T-helper 2 cell treated with Interferon-gamma antibody and Interleukin-4, amounts not matched to agents 5 μg/mL and 100 μg/mL, for 36 hours (primary cell): ENCODE measurements at regions not wholly inside any gene's neighbourhood (a gene's known extent, or its start where the extent isn't known, plus 50 kb on each side); places are given as distances from the start of the nearest gene placed in this dataset.

ENCODE experiments used
- DNase-seq: peaks from one replicate; pipeline ENCODE4 v3.0.0; 2021; ENCODE audit warnings: low spot score
- H3K27ac Mint-ChIP-seq: one replicate; pipeline ENCODE4 v1.8.0; 2021; ENCODE audit warnings: mild to moderate bottlenecking, mixed read lengths
- H3K27me3 Mint-ChIP-seq: one replicate; pipeline ENCODE4 v1.8.0; 2021; ENCODE audit warnings: low read depth, mixed read lengths
- H3K36me3 Mint-ChIP-seq: one replicate; pipeline ENCODE4 v1.8.0; 2021; ENCODE audit warnings: low read depth, mixed read lengths
- H3K4me1 Mint-ChIP-seq: one replicate; pipeline ENCODE4 v1.8.0; 2021; ENCODE audit warnings: low read depth, mixed read lengths
- H3K4me3 Mint-ChIP-seq: one replicate; pipeline ENCODE4 v1.8.0; 2022; ENCODE audit warnings: mild to moderate bottlenecking, moderate library complexity, mixed read lengths
- H3K9me3 Mint-ChIP-seq: one replicate; pipeline ENCODE4 v1.8.0; 2021; ENCODE audit warnings: mixed read lengths

DNA sequence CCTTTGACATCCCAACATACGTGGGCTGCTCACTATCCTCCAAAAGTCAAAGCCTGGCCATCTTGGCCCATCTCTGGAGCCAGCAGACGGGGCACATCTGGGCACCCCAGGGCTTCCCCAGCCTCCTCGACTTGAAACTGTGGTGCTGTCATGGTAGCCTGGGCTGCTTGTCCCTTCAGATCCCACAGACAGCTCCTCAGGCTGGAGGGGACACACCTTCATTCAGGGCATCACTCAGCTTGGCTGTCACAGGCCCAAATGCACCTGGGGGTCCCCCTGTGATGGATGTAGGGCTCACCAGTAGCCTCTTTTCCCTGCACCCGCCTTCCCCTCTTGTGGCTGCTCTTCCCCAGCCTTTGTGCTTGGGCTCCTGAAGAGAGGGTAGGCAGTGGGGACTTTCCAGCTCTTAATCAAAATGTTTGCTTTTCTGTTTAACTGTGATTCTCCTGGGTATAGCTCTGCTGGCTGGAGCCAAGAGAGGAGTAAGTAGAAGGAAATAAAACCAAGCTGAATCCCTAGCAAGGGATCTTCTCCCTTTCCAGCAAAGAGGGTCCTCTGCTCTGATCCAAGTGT, 92.3 kb downstream of the GYPC start:
- no peaks in the 10 kb centered on the region for H3K9me3 Mint-ChIP-seq
- H3K4me1 Mint-ChIP-seq, result no peaks in the 10 kb centered on the region
- peaks cover 2% of the 10 kb centered on the region for H3K27me3 Mint-ChIP-seq
- H3K4me3 Mint-ChIP-seq, result no peak overlapping the region
- H3K27ac Mint-ChIP-seq, result no peak overlapping the region
- no peak for DNase-seq
- H3K36me3 Mint-ChIP-seq, result no peaks in the 10 kb centered on the region

DNA sequence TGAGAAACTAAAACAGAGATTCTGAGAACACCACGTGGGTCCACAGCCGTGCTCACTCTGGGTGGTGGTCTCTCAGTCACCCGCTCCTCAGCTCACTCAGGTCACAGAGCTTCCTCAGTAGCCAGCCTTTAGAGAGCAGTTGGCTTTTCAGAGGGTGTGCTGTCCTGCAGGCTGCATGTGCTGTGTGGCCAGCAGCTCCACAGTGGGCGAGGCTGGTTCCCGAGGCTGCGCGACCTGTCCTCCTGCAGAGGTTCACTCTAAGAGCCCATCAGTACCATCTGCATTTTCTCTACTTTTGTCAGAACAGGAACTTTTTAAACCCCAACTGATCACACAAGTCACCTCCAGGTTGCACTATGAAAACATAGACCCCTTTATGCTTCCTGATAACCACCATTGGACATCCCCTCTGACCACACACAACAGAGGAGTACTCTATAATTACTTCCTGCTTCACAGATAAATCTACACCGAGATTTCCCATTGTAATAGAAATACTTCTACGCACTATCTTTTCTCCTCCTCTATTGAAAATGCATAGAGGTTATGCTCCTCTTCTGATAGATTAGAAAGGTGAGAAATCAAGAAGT, 93.1 kb downstream of the GYPC start:
- Mint-ChIP-seq H3K9me3 (no peaks in the 10 kb centered on the region), H3K27ac (no peak overlapping the region), H3K36me3 (no peaks in the 10 kb centered on the region), H3K27me3 (peaks cover 2% of the 10 kb centered on the region), H3K4me3 (no peak overlapping the region), H3K4me1 (no peaks in the 10 kb centered on the region)
- DNase-seq, result no peak

DNA sequence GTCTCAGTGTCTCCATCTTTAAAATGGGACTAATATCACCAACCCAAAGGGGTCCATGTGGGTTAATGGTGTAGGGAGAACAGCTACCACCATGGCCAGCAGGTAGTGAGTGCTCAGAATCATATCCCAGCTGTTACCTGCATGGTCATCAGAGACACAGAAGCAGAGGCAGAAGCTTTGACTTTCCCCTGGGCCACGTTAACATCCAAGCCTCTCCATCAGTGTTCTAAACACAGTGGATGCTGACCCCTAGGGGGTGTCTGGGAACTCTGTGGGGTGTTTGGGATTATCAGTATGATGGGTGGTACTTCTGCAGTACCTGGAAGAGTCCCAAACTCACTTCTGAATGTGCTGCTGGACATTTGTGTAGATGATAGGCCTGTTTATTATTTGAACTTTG, 93.6 kb downstream of the GYPC start:
- no peak overlapping the region for H3K27ac Mint-ChIP-seq

DNA sequence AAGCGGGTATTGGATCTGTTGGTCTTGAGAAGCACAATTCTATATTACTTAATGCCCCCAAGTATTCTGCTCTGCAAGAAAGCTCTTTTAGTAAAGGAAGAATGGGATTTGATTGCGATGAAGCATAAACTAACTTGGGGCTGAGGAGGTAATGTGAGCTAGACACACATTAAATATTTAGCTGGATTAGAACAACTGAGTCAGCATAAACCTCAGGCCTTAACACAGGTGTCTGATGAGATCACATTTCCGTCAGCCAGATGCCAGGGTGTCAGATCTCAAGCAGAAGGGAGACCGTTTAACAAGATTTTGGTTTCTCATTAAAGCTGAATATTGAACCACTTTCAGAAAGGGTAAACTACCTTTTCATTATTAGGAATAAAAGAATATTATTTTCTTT, 94.5 kb downstream of the GYPC start:
- Mint-ChIP-seq H3K36me3 (no peaks in the 10 kb centered on the region), H3K4me3 (no peak overlapping the region), H3K27ac (no peak overlapping the region), H3K27me3 (peaks cover 2% of the 10 kb centered on the region), H3K9me3 (no peaks in the 10 kb centered on the region), H3K4me1 (peaks cover 3% of the 10 kb centered on the region)
- no peak for DNase-seq

More for the DNA sequence above, 93.6 kb downstream of the GYPC start:
- no peak for DNase-seq
- H3K9me3 Mint-ChIP-seq, result no peaks in the 10 kb centered on the region
- no peaks in the 10 kb centered on the region for H3K36me3 Mint-ChIP-seq
- H3K4me1 Mint-ChIP-seq, result peaks cover 2% of the 10 kb centered on the region
- H3K27me3 Mint-ChIP-seq, result peaks cover 2% of the 10 kb centered on the region
- no peak overlapping the region for H3K4me3 Mint-ChIP-seq

DNA sequence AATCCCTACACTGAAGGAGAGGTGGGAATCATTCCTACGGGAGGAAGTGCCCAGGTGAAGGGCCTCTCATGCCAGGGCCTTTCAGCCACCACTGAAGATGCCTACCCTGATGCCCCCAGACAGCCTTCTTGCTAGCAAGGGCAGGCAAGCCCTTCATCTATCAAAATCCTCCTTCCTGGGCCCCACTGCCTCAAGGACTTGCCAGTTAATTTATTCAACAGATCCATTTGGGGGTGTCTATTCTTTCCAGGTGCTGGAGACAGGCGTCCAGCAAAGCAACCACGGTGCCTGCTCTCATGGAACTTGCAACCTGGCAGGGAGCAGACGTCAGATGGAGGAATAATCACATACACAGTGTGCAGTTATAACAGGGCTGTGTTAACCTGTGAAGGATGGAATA, 95.5 kb downstream of the GYPC start:
- DNase-seq, result no peak
- no peaks in the 10 kb centered on the region for H3K9me3 Mint-ChIP-seq
- H3K4me3 Mint-ChIP-seq, result no peak overlapping the region
- no peak overlapping the region for H3K27ac Mint-ChIP-seq
- peaks cover 3% of the 10 kb centered on the region for H3K36me3 Mint-ChIP-seq
- H3K27me3 Mint-ChIP-seq, result peaks cover 8% of the 10 kb centered on the region
- H3K4me1 Mint-ChIP-seq, result peaks cover 3% of the 10 kb centered on the region

DNA sequence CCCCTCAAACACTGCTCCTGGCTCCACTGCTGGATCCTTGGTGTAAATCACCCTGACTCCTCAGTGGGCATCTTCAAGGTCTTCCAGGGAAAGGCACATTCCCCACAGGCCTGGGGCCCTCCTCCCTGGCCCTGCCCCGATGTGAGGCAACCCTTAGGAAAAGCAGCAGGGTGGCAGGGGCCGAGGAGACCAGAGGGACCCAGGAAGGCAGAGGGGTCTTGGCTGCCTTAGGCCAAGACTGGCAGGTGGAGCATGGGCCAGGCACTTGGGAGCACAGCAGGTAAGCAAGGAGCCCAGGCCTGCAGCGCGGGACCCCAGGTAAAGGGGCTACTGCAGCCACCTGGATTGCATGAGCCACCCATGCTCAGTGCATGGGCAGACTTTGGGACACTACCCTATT, 96.9 kb downstream of the GYPC start:
- H3K27ac Mint-ChIP-seq, result no peak overlapping the region
- no peak for DNase-seq
- peaks cover 18% of the 10 kb centered on the region for H3K27me3 Mint-ChIP-seq
- H3K4me1 Mint-ChIP-seq, result peaks cover 3% of the 10 kb centered on the region
- H3K36me3 Mint-ChIP-seq, result peaks cover 3% of the 10 kb centered on the region
- H3K4me3 Mint-ChIP-seq, result no peak overlapping the region
- H3K9me3 Mint-ChIP-seq, result no peaks in the 10 kb centered on the region

DNA sequence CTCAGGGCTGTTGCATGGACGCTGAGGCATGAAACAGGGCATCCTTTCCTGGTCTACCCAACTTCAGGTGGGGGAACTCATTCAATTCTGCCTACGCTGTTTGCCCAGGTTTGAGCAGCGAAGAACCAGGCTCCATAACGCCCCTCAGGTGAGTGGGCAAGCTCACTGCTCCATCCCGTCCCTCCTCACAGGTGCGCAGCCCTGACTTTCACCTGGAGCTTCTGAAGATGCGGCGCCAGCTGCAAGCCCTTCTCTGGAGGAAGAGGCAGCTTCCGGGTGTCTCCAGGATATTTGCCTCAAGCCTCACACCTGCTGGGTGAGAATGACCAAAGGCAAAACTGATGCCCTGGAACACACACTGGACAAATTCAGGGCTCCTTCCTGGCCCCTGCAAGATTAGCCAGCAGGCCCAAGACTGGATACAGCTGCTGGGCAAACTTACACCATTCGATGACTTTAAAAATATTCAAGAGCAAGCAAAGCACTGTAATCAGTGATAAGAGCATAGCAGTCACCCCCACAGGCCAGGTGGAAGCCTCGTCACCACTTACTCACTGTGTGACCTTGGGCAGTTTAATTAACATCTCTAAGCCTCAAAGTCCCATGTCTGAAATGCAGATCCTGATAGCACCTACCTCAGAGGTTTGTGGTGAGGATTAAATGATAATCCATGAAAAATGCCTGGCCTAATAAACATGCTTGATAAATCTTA, 97.7 kb downstream of the GYPC start:
- Mint-ChIP-seq H3K4me3 (no peak overlapping the region), H3K4me1 (peaks cover 3% of the 10 kb centered on the region), H3K27ac (no peak overlapping the region), H3K27me3 (peaks cover 21% of the 10 kb centered on the region), H3K36me3 (peaks cover 3% of the 10 kb centered on the region), H3K9me3 (no peaks in the 10 kb centered on the region)
- DNase-seq, result no peak

DNA sequence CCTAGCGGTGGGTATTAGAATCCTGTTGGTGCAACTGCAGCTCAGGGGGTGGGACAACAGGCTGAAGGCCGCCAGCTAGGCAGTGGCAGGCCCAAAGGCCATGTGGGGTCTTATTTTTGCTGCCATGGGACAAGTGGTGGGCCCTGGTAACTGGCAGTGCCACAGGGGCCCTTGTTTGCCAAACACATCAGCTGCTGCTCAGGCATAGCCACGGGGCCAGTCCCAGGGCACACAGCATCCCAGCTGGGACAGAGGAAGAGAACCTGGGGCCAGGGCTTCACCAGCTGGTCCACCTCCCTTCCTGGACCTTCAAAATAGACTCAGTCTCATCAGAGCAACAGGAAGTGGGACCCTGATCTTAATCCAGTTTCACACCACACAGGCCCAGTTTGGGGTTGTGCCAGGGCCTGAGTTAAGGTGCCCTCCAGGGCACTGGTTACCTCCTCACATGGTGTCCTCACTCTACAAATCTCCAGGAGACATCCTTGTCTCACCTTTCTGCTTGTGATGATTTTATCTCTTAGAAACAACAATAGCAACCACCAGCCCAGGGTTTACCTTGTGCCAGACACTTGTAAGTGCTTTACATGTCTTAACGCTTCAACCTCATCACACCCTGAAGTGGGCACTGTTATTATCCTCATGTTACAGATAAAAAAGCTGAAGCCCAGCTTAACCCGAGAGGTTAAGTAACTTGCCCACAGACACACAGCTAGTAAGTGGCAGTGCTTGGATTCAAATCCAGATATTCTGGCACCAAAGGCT, 98.5 kb downstream of the GYPC start:
- Mint-ChIP-seq H3K36me3 (peaks cover 3% of the 10 kb centered on the region), H3K27ac (no peak overlapping the region), H3K4me3 (no peak overlapping the region), H3K9me3 (no peaks in the 10 kb centered on the region), H3K4me1 (peaks cover 3% of the 10 kb centered on the region), H3K27me3 (peaks cover 23% of the 10 kb centered on the region)
- no peak for DNase-seq

DNA sequence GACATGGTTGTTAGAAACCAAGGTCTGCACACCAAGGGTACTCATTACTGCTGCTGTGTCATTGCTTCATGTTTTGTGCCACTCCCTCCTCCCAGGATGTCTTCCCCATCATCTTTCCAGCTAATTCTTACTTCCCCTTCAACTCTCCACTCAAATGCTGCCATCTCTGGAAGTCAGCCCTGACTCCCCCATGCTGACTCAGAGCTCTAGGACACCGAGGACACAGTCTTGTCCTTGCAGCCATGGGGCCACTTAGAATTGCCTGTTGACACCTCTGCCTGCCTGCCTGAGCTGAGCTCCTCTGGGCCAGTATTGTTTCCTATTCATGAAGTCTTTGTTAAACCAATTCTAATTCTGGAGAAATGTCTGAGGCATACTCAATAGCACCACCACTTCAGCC, 100.2 kb downstream of the GYPC start:
- Mint-ChIP-seq H3K27me3 (peaks cover 23% of the 10 kb centered on the region), H3K27ac (no peak overlapping the region), H3K36me3 (peaks cover 3% of the 10 kb centered on the region), H3K4me1 (peaks cover 6% of the 10 kb centered on the region), H3K4me3 (no peak overlapping the region), H3K9me3 (no peaks in the 10 kb centered on the region)
- no peak for DNase-seq

DNA sequence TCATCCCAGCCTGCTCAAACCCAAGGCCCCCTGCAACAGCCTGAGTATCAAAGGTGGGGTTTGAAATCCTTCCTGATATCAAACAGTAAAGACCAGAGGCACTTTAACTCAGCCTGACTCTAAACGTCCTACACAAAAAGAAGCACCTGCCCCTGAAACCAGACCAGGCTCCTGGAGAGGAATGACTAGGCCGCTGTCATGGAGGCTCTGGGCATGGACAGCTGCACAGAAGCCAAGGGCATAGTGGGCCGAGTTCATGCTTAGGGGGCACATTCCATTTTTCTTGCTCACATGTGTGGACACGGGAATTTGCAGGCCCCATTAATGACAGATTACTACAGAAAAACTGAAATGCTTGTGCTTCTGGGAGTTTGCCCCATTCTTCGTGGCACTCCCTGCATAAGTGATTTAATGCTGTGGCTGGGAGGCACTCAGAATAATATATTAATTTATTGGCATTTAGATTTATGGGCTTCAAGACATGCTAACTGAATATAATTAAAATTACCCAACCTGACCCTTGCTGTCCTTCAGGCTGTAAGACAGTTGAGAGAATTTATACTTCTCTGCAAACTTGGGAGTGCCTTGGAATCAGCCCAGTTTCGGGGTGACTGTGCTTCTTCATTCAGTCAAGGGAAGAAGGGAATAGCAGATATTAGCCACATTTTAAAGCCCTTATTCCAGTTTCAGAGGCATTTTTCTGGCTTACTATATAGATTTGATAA, 105.5 kb downstream of the GYPC start:
- Mint-ChIP-seq H3K4me3 (peak overlapping the region; percentile 53), H3K4me1 (peaks cover 32% of the 10 kb centered on the region), H3K9me3 (no peaks in the 10 kb centered on the region), H3K27ac (peak overlapping the region; percentile 38), H3K27me3 (peaks cover 41% of the 10 kb centered on the region), H3K36me3 (peaks cover 4% of the 10 kb centered on the region)
- DNase-seq, result no peak

DNA sequence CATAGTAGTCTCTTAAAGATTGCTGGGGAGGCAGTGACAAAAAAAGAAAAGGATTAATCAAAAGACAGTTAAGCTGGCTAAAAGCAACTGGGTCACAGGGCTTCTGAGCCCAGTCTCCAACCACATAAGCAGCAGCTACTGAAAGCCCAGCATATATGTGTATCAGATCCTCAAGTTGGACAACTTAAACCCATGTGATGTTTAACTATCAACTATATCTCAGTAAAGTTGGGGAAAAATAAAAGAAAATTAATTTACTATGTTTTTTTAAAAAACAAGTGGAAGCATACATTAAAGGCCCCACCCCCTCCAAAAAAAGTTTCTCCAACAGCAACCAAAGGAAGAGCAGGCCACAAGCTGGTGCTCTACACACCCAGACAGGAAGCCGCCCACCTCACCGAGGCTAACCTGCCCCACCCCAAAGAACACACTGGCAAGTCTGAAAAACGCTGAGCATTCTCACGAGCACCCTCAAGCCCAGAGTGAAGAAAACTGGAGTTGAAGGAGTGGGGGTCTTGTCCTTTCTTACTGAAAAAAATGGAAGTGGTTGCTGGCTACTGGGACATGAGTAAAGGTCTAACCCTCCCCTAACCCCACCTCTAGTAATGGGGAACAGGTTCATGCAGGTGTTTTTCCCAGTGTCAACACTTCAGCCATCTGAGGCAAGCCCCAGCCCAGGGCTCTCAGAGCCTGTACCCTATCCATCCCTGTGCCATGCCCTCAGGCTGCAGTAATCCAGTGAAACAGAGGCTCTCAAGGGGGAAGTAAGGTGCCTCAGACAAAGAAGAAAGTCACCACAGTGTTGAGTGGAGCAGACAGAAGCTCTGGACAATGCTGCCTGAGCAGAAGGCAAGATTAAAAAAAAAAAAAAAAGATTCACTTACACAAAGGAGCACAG, 106.3 kb downstream of the GYPC start:
- peak; percentile 30 for DNase-seq
- Mint-ChIP-seq H3K36me3 (peaks cover 4% of the 10 kb centered on the region), H3K27ac (peak overlapping the region; percentile 69), H3K9me3 (no peaks in the 10 kb centered on the region), H3K4me3 (peak overlapping the region; percentile 53), H3K4me1 (peaks cover 34% of the 10 kb centered on the region), H3K27me3 (peaks cover 38% of the 10 kb centered on the region)

DNA sequence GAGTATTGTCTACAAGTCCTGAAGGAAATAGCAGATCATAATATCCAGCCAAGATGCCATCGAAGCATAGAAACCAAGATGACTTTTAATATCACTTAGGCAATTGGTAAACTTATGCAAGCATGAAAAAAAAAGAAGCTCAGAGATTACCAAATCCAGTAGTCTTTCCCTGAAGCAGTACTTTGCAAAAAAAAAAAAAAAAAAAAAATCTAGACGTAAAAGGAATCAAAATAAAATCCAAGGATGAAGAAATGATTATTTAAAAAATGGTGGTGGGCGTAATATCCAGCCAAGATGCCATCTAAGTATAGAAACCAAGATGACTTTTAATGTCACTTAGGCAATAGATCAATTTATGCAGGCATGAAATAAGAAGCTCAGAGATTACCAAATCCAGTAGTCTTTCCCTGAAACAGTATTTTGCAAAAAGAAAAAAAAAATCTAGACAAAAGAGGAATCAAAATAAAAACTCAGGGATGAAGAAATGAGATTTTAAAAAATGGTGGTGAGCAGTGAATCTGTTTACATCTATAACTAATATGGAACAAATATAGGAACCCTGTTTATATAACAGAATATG, 108.8 kb downstream of the GYPC start:
- no peak overlapping the region for H3K27ac Mint-ChIP-seq
- H3K36me3 Mint-ChIP-seq, result peaks cover 4% of the 10 kb centered on the region
- H3K27me3 Mint-ChIP-seq, result peaks cover 39% of the 10 kb centered on the region
- DNase-seq, result no peak
- no peaks in the 10 kb centered on the region for H3K9me3 Mint-ChIP-seq
- H3K4me3 Mint-ChIP-seq, result no peak overlapping the region
- peaks cover 38% of the 10 kb centered on the region for H3K4me1 Mint-ChIP-seq

DNA sequence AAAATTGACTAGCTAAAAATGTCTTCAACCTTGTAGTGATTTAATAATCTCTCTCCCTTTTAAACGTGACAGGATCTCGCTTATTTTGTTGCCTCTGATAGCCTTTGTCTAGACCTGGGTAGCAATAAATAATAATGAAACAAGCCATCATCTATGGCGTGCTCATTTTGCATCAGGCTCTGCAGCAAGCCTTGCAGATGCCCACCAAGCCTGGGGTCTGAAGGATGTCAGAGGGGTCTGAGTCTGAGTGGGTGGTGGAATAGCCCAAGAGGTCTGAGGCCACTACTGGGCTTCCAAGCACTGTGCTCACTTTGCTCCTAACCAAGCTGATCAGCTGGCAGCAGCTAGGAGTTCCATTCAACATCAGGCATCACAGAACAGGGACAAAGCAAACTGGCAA, 109.4 kb downstream of the GYPC start:
- H3K27me3 Mint-ChIP-seq, result peaks cover 44% of the 10 kb centered on the region
- peak overlapping the region; percentile 6 for H3K4me3 Mint-ChIP-seq
- no peak for DNase-seq
- H3K4me1 Mint-ChIP-seq, result peaks cover 38% of the 10 kb centered on the region
- no peak overlapping the region for H3K27ac Mint-ChIP-seq
- no peaks in the 10 kb centered on the region for H3K9me3 Mint-ChIP-seq
- H3K36me3 Mint-ChIP-seq, result peaks cover 4% of the 10 kb centered on the region
